HG02970 (cell line): ENCODE measurements at regions not wholly inside any gene's neighbourhood (a gene's known extent, or its start where the extent isn't known, plus 50 kb on each side); places are given as distances from the start of the nearest gene placed in this dataset.

Source experiments
- ATAC-seq: cut with Tn5 transposase; IDR thresholded peaks from one replicate; pipeline ENCODE4 v1.9.1; 2021; ENCODE audit warnings: mild to moderate bottlenecking, moderate library complexity, moderate number of reproducible peaks; ENCODE audit not compliant: unreplicated experiment, low FRiP score

DNA sequence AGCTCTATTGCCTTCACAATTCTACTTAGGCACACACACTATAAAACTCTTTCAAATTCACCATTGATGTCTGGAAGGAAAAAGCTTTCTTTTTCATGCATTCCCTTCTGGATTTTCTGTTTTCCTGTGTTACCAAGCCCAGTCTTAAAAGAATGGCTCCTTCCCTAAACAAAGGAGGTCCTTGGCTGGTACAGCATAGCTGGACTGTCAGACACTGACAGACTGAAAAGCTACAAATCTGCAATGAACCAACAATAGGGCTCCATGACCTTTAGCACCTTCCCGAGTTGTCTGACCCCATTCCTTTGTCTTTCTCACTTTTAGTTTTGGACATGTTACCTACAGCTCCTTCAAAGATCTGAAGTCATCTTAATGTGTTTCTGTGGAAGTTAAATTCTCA lies 382.5 kb downstream of the TMEM161B start:
- no peak for ATAC-seq

DNA sequence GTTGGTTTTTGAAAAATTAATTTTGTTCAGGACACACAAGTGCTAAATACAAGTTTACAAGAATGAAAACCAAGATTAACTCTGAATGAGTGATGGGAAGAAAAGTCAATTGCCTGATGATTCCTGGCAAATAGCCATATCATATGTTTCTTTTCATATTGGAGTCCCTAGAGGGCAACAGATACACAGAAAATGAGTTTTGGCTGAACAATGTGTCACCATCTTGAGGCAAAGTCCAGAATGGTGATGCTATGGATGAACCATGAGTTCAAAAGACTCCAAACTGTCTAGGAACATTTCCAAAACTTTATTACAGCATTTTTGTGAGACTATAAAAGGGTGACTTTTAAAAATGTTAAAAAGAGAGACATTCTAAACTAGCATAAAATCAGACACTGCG lies 382.9 kb downstream of the TMEM161B start:
- no peak for ATAC-seq

DNA sequence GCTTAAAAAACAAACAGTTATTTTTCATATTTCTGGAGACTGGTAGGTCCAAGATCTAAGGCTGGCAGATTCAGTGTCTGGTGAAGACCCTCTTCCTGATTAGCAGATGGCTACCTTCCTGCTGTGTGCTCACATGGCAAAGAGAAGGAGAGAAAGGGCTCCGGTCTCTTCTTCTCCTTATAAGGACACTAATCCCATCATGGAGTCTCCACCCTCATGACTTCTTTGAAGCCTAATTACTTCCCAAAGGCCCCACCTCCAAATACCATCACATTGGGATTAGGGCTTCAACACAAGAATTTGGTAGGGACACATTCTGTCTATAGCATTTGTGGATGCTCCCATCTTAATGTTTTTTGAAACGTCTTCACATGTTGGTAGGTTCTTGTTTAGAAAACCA lies 391.1 kb downstream of the TMEM161B start:
- no peak for ATAC-seq

DNA sequence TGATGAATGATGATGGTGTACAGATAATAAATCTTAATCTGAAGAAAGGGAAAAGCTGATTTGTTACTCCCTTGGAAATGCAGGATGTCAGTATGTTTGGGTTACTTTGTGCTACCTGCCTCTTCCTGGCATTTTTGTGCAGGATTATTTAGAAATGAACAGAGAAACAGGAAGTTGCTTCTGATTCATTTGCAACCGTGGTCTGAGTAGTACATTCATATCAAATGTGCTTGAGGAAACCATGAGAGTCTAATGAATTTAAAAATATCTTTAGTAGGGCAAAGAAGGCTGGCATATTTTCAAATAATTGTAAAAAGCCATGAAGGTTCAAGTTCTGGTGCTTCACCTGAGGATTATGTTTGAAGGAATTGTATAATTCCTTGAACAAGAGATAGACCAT lies 391.6 kb downstream of the TMEM161B start:
- ATAC-seq = no peak

DNA sequence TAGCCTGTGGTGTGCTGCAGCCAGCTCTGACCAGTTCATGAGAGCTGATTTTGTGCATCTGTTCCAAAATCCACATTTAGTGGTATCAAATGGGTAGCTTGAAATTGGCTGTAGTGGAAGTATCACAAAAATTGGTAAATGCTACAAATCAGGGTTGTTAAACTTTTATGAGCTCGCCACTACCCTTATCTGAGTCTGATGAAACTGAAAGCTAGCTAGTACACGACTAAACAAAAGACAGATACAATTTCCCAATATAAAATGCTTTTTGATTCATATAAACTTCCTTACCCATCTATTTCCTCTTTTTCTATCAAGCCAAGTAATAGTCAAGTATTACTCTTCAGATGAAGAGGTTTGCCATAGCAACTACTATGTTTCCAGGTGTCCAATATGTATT lies 392.0 kb downstream of the TMEM161B start:
- ATAC-seq = no peak

DNA sequence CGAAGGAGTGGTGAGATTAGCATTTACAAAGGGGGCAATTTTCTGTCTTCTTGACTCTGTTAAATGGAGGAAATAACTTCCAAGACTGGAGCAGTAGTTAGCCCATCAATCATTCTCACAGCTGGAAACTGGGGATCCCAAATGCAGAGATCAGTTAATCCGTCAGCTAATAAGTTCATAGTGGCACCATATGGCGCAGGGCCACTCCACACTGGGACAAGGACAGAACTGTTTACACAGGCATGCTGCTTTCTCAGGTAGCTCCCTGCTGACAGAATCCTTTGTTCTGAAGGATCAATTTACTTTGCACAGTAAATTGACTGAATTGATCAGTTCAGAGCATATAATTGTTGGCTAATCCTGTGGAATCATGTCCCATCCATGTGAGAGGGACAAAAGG lies 395.7 kb downstream of the TMEM161B start:
- no peak for ATAC-seq

DNA sequence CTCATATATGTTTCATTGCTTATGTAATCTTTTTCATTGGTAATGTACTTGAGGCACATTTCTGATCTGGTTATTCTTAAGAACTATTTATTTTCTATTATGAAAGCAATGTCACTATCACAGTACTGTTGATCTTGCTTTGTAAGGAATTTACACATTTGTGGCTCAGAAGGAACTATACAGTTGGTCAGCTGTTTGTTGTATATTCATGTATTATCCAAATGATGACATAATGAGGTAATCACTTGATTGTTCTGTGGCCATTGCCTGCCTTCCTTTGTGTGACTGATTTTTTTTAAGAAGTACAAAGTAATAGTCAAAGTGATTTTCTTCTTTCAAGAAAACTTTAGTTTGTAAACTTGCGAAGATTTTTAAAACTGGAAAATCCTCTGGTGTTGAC lies 399.9 kb downstream of the TMEM161B start:
- no peak for ATAC-seq

DNA sequence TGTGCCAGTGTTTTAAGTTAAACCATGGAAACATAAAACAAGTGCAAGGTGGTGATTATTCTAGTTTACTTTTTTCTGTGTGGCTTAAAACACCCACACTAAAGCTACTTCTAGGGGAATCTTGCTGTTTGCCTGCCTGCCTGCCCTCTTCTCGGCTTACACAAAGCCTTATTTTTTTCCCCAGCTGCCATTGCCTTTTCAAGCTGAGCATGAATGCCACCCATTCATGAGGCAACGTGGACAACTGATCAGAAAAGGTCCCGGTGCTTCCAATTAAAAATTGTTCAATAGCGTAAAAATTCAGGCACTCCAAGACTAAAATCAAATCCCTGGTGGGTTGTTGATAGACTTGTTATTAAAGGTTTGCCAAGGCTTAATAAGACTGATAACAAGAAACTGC lies 401.4 kb downstream of the TMEM161B start:
- ATAC-seq = no peak

DNA sequence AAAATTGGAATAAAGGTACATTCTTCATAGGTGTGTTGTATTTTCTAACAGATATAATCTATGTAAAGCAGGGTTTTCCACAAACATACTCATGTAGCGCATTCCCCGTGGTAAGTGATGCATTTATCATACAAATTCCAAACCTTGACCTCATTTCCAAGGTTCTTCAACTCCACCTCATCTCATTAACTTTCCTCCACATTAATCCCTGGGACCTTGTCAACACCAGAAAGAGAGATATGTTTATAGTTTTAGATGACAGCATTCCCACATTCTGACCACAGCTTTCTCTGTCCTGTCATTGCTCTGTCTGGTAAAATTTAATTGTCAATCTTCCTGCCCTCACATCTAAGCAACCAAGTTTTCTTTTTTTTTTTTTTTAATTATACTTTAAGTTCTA lies 415.1 kb downstream of the TMEM161B start:
- ATAC-seq = no peak

DNA sequence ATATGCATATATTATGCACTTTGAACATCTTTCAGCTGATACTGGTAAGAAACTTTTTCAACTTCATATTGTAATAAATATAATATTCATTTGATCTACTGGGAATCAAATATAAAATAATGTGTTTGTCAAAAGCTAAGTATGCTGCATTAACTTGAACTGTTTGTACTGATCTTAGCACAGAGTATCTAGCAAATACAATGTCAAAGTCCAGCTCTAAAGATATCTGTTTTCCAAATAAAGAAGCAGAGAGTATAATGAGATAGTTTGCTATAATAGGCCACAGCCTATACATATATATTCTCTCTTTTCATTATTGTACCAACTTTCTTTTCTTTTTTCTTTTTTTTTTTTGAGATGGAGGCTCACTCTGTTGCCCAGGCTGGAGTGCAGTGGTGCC lies 417.0 kb downstream of the TMEM161B start:
- no peak for ATAC-seq

DNA sequence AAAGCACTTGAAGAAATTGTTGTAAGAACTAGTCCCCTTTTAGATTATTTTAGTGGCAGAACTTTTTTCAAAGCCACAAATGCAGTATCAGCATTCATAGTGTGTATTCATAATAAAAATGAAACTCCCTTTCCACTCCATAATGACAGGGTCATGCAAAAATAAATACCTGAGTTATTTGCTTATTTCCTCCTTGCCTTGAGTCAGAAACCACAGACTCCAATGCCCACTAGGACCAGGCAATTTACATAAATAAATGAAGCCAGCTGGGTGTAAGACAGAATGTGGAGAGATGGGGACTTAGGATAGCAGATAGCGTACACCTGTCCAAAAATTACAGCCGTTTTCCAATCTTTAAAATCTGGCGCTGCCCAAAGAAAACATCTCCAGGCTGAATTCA lies 417.8 kb downstream of the TMEM161B start:
- ATAC-seq = no peak

DNA sequence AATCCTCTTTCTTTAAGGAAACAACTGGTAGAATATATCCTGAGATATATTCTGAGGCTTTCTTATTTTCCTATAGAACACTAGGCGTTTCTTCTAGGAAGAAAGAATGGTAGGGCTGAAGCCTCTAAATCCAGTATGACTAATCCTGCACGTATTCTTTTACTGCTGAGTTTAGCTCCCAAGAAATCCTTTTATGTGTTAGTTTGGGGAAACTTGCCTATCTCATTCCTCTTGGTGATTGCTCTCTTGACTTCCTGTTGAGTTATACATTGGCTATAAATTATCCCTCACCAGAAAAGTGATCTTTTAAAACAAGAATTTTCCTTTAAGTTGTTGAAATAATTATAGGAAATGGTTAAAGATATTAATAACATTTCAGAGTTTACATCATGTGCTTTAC lies 422.9 kb downstream of the TMEM161B start:
- ATAC-seq = no peak

DNA sequence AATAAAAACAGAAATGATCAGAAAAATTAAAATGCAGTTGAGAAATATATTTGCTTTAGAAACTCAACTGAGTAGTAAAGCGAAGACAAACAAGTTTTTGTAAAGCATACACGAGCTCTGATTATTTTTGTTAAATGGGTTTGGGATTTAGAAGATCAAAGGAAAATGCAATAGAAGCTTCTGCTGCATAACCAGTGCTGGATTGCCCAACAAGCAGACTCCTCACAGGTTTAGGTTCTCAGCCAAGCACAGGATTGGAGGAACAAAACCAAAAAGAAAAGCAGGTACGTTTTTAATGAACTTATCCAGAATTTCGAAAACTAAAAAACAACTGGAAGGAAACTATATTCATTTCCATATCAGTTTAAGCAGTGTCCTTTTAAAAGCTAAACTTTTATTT lies 423.8 kb downstream of the TMEM161B start:
- ATAC-seq = no peak

DNA sequence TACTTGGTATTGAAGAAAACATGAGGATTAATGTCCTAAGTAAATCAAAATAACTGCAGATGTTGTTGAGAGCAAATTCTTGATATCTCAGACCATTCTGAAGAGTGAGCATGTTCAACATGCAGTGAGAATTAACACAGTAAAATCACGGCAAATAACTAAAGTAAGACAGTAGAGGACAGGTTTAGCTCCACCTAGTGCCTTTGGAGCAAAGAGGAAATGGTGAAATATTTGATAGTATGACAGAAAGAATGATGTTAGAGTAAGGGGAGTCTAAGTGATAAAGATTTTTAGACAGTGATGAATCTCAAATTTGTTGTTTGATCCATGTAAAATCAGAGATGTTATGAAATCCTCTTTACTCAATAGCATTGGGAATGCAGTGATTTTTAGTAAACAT lies 424.2 kb downstream of the TMEM161B start:
- ATAC-seq = no peak

DNA sequence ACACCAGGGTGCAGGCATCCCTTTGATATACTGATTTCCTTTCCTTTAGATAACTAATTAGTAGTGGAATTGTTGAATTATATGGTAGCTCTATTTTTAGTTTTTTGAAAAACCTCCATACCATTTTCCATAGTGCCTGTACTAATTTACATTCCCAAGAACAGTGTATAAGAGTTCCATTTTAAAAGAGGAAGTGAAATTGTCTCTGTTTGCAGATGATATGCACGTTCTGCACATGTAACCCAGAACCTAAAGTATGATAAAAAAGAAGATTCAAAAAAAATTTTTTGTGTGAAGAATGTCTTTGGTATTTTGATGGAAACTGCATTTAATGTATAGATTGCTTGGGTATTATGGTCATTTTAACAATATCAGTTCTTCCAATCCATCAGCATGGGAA lies 424.0 kb upstream of the CCNH start:
- ATAC-seq = no peak

DNA sequence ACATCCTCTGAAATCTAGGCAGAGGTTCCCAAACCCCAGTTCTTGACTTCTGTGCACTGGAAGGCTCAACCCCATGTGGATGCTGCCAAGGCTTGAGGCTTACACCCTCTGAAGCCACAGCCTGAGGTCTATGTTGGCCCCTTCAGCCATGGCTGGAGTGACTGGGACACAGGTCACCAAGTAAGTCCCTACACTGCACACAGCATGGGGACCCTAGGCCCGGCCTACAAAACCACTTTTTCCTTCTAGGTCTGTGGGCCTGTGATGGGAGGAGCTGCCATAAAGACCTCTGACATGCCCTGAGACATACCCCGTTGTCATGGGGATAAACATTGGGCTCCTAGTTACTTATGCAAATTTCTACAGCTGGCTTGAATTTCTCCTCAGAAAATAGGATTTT lies 418.8 kb upstream of the CCNH start:
- ATAC-seq = no peak

DNA sequence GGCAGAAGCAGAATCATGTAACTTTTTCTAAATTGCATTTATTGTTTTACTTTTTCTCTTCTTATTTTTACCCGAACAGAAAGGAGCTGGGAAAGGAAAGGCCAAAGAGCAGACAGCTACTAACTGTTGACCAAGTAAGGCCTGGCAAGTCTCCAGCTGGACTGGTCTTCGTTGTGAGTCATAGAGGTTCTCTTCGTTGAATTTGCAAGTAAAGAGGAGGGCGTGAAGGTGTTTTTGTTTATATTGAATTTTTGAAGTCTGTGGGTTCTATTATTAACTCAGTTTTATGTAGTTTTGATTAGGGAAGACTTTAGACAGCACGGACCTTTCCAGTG lies 416.5 kb upstream of the CCNH start:
- ATAC-seq = no peak

DNA sequence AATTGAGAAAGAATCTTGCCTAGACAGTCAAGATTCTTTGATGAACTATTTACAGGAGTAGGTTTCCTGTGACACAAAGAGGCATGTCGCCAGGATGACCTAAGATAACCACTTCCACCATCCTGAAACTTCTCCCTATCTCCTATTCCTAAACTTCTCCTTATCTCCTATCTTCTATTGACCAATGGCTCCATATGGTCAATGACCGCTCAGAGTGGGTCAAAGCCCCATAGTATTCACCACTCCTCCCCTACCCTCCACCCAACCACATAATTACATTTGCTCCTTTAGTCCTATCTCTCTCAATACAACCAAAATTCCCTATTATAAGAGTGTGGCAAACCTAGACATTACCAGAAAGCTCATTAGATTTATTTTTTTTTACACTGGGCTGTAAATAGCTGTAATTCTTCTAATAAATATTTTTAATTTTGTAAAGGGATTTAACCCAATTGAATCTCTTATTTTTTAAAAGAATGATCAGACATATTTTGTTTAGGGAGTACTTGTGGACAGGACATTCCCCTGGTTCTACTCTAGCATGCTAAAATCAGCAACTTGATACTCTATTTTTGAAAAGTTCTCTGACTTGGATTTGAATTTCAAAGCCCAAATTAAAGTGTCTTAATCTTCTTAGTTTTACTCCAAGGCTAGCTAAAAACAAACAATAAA lies 416.0 kb upstream of the CCNH start:
- no peak for ATAC-seq

DNA sequence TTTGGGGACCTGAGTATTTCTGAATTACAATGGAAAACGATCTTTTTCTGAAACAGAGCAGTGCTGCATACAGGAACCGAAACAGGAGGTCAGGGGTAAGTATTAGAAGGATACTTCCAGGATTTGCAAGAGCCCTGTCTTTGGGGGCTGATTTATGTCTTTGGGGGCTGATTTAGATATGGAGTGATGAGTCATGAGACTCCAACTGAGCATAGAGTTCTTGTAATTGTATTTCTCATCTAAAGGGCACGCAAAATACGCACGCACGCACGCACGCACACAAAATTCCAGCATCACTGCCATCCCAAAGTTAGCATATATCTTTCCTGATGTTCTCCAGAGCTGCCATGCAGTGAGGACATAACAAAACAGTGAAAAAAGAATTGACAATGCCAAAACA lies 414.8 kb upstream of the CCNH start:
- ATAC-seq = no peak

DNA sequence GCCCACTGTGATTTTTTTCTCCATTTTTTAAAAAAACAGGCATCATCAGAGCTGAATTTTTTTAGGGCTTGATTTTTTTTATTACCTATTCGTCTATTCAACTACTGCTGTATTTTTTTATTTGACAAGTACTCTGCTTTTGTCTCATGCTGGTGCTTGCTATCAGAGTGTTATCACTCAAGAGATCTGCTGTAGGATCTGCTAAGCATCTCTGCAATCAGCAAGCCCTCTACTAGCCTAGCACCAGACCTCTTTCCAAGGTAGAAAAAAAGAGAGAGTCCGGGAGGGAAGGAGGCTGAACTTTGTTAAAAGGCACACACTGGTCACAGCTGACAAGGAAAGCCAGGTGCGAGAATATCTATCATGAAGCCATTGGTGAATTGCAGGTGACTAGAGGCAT lies 413.8 kb upstream of the CCNH start:
- ATAC-seq = no peak

DNA sequence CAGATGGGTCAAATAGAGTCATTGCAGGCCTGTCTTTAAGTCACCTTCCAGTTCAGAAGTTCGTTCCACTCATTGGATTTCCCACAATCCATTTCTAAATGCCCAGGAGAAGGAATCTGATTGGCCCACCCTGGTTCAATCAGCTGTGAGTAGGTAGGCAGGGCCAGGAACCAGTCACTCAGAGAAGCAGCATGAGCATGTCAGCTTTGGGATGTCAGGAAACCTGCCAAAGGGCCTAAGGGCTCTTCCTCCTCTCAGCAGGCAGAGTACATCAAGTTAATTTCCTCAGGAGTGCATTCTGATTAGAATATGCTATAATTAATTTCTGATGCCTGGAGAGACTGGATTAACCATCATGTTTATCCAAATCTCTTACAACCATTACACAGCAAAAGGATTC lies 412.9 kb upstream of the CCNH start:
- ATAC-seq = no peak

DNA sequence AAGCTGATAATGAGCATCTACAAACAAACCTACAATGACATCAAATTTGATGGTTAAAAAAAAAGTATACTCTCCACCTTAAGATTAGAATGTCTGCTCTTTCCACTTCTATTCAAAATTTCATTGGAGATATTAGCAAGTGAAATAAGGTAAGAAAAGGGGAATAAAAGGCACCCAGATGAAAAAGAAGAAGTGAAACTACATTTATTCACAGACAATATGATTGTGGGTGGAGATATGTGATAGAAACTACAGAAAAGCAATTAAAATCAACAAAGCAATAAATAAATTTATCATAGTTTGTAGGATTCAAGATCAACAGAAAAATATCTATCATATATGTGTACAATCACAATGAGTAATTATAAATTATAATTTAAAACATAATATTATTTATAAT lies 395.1 kb upstream of the CCNH start:
- no peak for ATAC-seq

DNA sequence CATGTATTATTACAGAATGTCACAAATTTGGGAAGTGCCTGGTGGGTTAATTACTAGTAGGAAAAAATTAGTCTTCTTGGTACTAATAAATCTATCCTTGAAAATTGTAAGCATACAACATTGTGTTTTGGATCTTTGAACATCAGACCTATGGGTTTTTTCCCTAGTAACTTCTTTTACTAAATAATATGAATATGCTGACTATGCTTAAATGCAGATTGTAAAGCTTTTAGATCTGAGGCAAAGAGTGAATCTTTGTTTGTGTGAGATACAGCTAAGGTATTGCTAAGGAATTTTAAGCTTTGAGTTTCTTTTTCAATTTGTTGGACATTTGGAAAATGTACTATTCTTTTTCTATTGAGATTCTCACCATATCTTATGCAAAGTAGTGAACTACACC lies 390.6 kb upstream of the CCNH start:
- ATAC-seq = no peak
